ENCODE measurements at regions not wholly inside any gene's neighbourhood (a gene's known extent, or its start where the extent isn't known, plus 50 kb on each side); places are given as distances from the start of the nearest gene placed in this dataset.

GRCh38 chr11:33624083-33624482, 76.5 kb downstream of the C11orf91 start:
- no peak for TF ChIP-seq CTCF (IDR thresholded peaks at IDR 0.05)
- no peak for TF ChIP-seq POLR2A (IDR thresholded peaks at IDR 0.05)

Measured in uterus (tissue), 2 donors.